IPS-15b (cell line): ENCODE measurements at regions not wholly inside any gene's neighbourhood (a gene's known extent, or its start where the extent isn't known, plus 50 kb on each side); places are given as distances from the start of the nearest gene placed in this dataset.
"Not testable (repeated sequence)": the region's sequence is repeated elsewhere in the genome, so short reads cannot be mapped to it uniquely, and the experiment has no call there.

Source experiments
- H3K27me3 ChIP-seq: one replicate; pipeline ENCODE4 v1.6.1; 2013; ENCODE audit warnings: low read length; ENCODE audit not compliant: control insufficient read depth, insufficient read depth
- H3K36me3 ChIP-seq: one replicate; pipeline ENCODE4 v1.6.1; 2013; ENCODE audit warnings: low read length; ENCODE audit not compliant: control insufficient read depth, insufficient read depth
- H3K4me1 ChIP-seq: one replicate; pipeline ENCODE4 v1.6.1; 2013; ENCODE audit warnings: mild to moderate bottlenecking, low read length; ENCODE audit not compliant: control insufficient read depth, insufficient read depth
- H3K4me3 ChIP-seq: one replicate; pipeline ENCODE4 v1.5.1; 2013; ENCODE audit warnings: low read depth, low read length
- H3K9ac ChIP-seq: one replicate; pipeline ENCODE4 v1.6.1; 2013; ENCODE audit warnings: low read depth, mild to moderate bottlenecking, low read length
- H3K9me3 ChIP-seq: one replicate; pipeline ENCODE4 v1.6.1; 2013; ENCODE audit warnings: mild to moderate bottlenecking, low read length; ENCODE audit not compliant: control insufficient read depth, insufficient read depth

GRCh38 chr4:3884261-3884660, 118.1 kb downstream of the ADRA2C start:
- not testable (repeated sequence) for H3K4me3 ChIP-seq, H3K27me3 ChIP-seq, H3K36me3 ChIP-seq, H3K4me1 ChIP-seq, H3K9ac ChIP-seq, H3K9me3 ChIP-seq

- H3K27me3 ChIP-seq, H3K4me3 ChIP-seq, H3K36me3 ChIP-seq, H3K9me3 ChIP-seq, H3K4me1 ChIP-seq, H3K9ac ChIP-seq: not testable (repeated sequence)
Measured at GRCh38 chr4:3893590-3893989, 127.4 kb downstream of the ADRA2C start.

- H3K9ac ChIP-seq, H3K27me3 ChIP-seq, H3K36me3 ChIP-seq, H3K4me1 ChIP-seq, H3K4me3 ChIP-seq, H3K9me3 ChIP-seq: not testable (repeated sequence)
Measured at GRCh38 chr4:3894086-3894959, 128.1 kb downstream of the ADRA2C start.

- peaks cover 3% of the 10 kb centered on the region for H3K4me1 ChIP-seq
- H3K27me3 ChIP-seq, result no peaks in the 10 kb centered on the region
- H3K4me3 ChIP-seq, result no peak overlapping the region
- H3K9me3 ChIP-seq, result no peaks in the 10 kb centered on the region
- no peaks in the 10 kb centered on the region for H3K36me3 ChIP-seq
- H3K9ac ChIP-seq, result no peak overlapping the region
Measured at GRCh38 chr4:3896441-3896840, 130.3 kb downstream of the ADRA2C start.

- not testable (repeated sequence) for H3K9me3 ChIP-seq, H3K4me3 ChIP-seq, H3K27me3 ChIP-seq, H3K36me3 ChIP-seq, H3K9ac ChIP-seq, H3K4me1 ChIP-seq
Measured at GRCh38 chr4:3896871-3897578, 130.8 kb downstream of the ADRA2C start.

- Histone ChIP-seq H3K4me1 (peaks cover 3% of the 10 kb centered on the region), H3K36me3 (no peaks in the 10 kb centered on the region), H3K27me3 (no peaks in the 10 kb centered on the region), H3K9ac (no peak overlapping the region), H3K4me3 (no peak overlapping the region), H3K9me3 (no peaks in the 10 kb centered on the region)
Measured at GRCh38 chr4:3898098-3898497, 131.9 kb downstream of the ADRA2C start.

GRCh38 chr4:3898928-3899327, 132.7 kb downstream of the ADRA2C start:
- H3K4me1 ChIP-seq, H3K36me3 ChIP-seq, H3K27me3 ChIP-seq, H3K9ac ChIP-seq, H3K4me3 ChIP-seq, H3K9me3 ChIP-seq: not testable (repeated sequence)

- H3K27me3 ChIP-seq, result not testable (repeated sequence)
Measured at GRCh38 chr4:3904264-3904955, 138.2 kb downstream of the ADRA2C start.

GRCh38 chr4:3909616-3910015, 143.4 kb downstream of the ADRA2C start:
- not testable (repeated sequence) for H3K4me1 ChIP-seq, H3K9me3 ChIP-seq, H3K36me3 ChIP-seq, H3K4me3 ChIP-seq, H3K27me3 ChIP-seq, H3K9ac ChIP-seq

More at GRCh38 chr4:3904264-3904955, 138.2 kb downstream of the ADRA2C start:
- H3K9ac ChIP-seq, H3K4me1 ChIP-seq, H3K4me3 ChIP-seq, H3K36me3 ChIP-seq, H3K9me3 ChIP-seq: not testable (repeated sequence)

GRCh38 chr4:3910161-3910950, 144.2 kb downstream of the ADRA2C start:
- not testable (repeated sequence) for H3K4me1 ChIP-seq, H3K9ac ChIP-seq, H3K27me3 ChIP-seq, H3K36me3 ChIP-seq, H3K9me3 ChIP-seq, H3K4me3 ChIP-seq

- no peak overlapping the region for H3K9ac ChIP-seq
Measured at GRCh38 chr4:3911252-3911856, 145.2 kb downstream of the ADRA2C start.

More at GRCh38 chr4:3911252-3911856, 145.2 kb downstream of the ADRA2C start:
- H3K36me3 ChIP-seq, result no peaks in the 10 kb centered on the region
- no peaks in the 10 kb centered on the region for H3K4me1 ChIP-seq
- H3K4me3 ChIP-seq, result no peak overlapping the region
- no peaks in the 10 kb centered on the region for H3K27me3 ChIP-seq
- no peaks in the 10 kb centered on the region for H3K9me3 ChIP-seq
